IPS-15b (cell line): ENCODE measurements at regions not wholly inside any gene's neighbourhood (a gene's known extent, or its start where the extent isn't known, plus 50 kb on each side); places are given as distances from the start of the nearest gene placed in this dataset.

Source experiments
- H3K27me3 ChIP-seq: one replicate; pipeline ENCODE4 v1.6.1; 2013; ENCODE audit warnings: low read length; ENCODE audit not compliant: control insufficient read depth, insufficient read depth
- H3K36me3 ChIP-seq: one replicate; pipeline ENCODE4 v1.6.1; 2013; ENCODE audit warnings: low read length; ENCODE audit not compliant: control insufficient read depth, insufficient read depth
- H3K4me1 ChIP-seq: one replicate; pipeline ENCODE4 v1.6.1; 2013; ENCODE audit warnings: mild to moderate bottlenecking, low read length; ENCODE audit not compliant: control insufficient read depth, insufficient read depth
- H3K4me3 ChIP-seq: one replicate; pipeline ENCODE4 v1.5.1; 2013; ENCODE audit warnings: low read depth, low read length
- H3K9ac ChIP-seq: one replicate; pipeline ENCODE4 v1.6.1; 2013; ENCODE audit warnings: low read depth, mild to moderate bottlenecking, low read length
- H3K9me3 ChIP-seq: one replicate; pipeline ENCODE4 v1.6.1; 2013; ENCODE audit warnings: mild to moderate bottlenecking, low read length; ENCODE audit not compliant: control insufficient read depth, insufficient read depth

GRCh38 chr5:120873083-120873482 lies 409.0 kb downstream of the PRR16 start:
- Histone ChIP-seq H3K27me3 (no peaks in the 10 kb centered on the region), H3K4me1 (peaks cover 4% of the 10 kb centered on the region), H3K4me3 (no peak overlapping the region), H3K9ac (no peak overlapping the region), H3K9me3 (no peaks in the 10 kb centered on the region), H3K36me3 (no peaks in the 10 kb centered on the region)

- Histone ChIP-seq H3K9ac (no peak overlapping the region), H3K9me3 (no peaks in the 10 kb centered on the region), H3K4me3 (no peak overlapping the region), H3K4me1 (no peaks in the 10 kb centered on the region), H3K36me3 (no peaks in the 10 kb centered on the region), H3K27me3 (no peaks in the 10 kb centered on the region)
Measured at GRCh38 chr5:120874081-120874862, 410.2 kb downstream of the PRR16 start.

GRCh38 chr5:120882038-120882775 lies 418.1 kb downstream of the PRR16 start:
- Histone ChIP-seq H3K27me3 (no peaks in the 10 kb centered on the region), H3K9me3 (no peaks in the 10 kb centered on the region), H3K9ac (no peak overlapping the region), H3K36me3 (no peaks in the 10 kb centered on the region), H3K4me1 (no peaks in the 10 kb centered on the region), H3K4me3 (no peak overlapping the region)

- H3K36me3 ChIP-seq: no peaks in the 10 kb centered on the region
- no peaks in the 10 kb centered on the region for H3K27me3 ChIP-seq
- H3K4me1 ChIP-seq: no peaks in the 10 kb centered on the region
- H3K4me3 ChIP-seq: no peak overlapping the region
- no peak overlapping the region for H3K9ac ChIP-seq
- no peaks in the 10 kb centered on the region for H3K9me3 ChIP-seq
Measured at GRCh38 chr5:120886351-120886860, 422.3 kb downstream of the PRR16 start.

GRCh38 chr5:120895660-120896059 lies 431.6 kb downstream of the PRR16 start:
- no peak overlapping the region for H3K4me3 ChIP-seq
- H3K9ac ChIP-seq: no peak overlapping the region
- no peaks in the 10 kb centered on the region for H3K9me3 ChIP-seq
- no peaks in the 10 kb centered on the region for H3K36me3 ChIP-seq
- no peaks in the 10 kb centered on the region for H3K4me1 ChIP-seq
- no peaks in the 10 kb centered on the region for H3K27me3 ChIP-seq

GRCh38 chr5:120901199-120901598 lies 437.1 kb downstream of the PRR16 start:
- H3K9ac ChIP-seq: no peak overlapping the region
- no peaks in the 10 kb centered on the region for H3K27me3 ChIP-seq
- H3K4me3 ChIP-seq: no peak overlapping the region
- H3K4me1 ChIP-seq: no peaks in the 10 kb centered on the region
- no peaks in the 10 kb centered on the region for H3K9me3 ChIP-seq
- H3K36me3 ChIP-seq: no peaks in the 10 kb centered on the region

GRCh38 chr5:120907953-120908352 lies 443.9 kb downstream of the PRR16 start:
- H3K4me1 ChIP-seq: no peaks in the 10 kb centered on the region
- no peaks in the 10 kb centered on the region for H3K36me3 ChIP-seq
- H3K27me3 ChIP-seq: no peaks in the 10 kb centered on the region
- no peak overlapping the region for H3K9ac ChIP-seq
- H3K9me3 ChIP-seq: no peaks in the 10 kb centered on the region
- no peak overlapping the region for H3K4me3 ChIP-seq

- no peaks in the 10 kb centered on the region for H3K36me3 ChIP-seq
- H3K4me3 ChIP-seq: no peak overlapping the region
- H3K4me1 ChIP-seq: no peaks in the 10 kb centered on the region
- H3K9me3 ChIP-seq: no peaks in the 10 kb centered on the region
- no peaks in the 10 kb centered on the region for H3K27me3 ChIP-seq
- no peak overlapping the region for H3K9ac ChIP-seq
Measured at GRCh38 chr5:120910629-120911028, 446.5 kb downstream of the PRR16 start.

GRCh38 chr5:120913396-120913795 lies 449.3 kb downstream of the PRR16 start:
- Histone ChIP-seq H3K27me3 (no peaks in the 10 kb centered on the region), H3K36me3 (no peaks in the 10 kb centered on the region)

GRCh38 chr5:120917214-120917758 lies 453.2 kb downstream of the PRR16 start:
- H3K9ac ChIP-seq: no peak overlapping the region
- no peaks in the 10 kb centered on the region for H3K36me3 ChIP-seq
- no peak overlapping the region for H3K4me3 ChIP-seq
- no peaks in the 10 kb centered on the region for H3K27me3 ChIP-seq
- no peaks in the 10 kb centered on the region for H3K4me1 ChIP-seq
- no peaks in the 10 kb centered on the region for H3K9me3 ChIP-seq

More at GRCh38 chr5:120913396-120913795, 449.3 kb downstream of the PRR16 start:
- Histone ChIP-seq H3K9ac (no peak overlapping the region), H3K4me1 (no peaks in the 10 kb centered on the region), H3K9me3 (no peaks in the 10 kb centered on the region), H3K4me3 (no peak overlapping the region)

GRCh38 chr5:120919017-120919416 lies 454.9 kb downstream of the PRR16 start:
- no peaks in the 10 kb centered on the region for H3K36me3 ChIP-seq
- H3K4me3 ChIP-seq: no peak overlapping the region
- no peaks in the 10 kb centered on the region for H3K27me3 ChIP-seq
- H3K4me1 ChIP-seq: no peaks in the 10 kb centered on the region
- H3K9me3 ChIP-seq: no peaks in the 10 kb centered on the region
- H3K9ac ChIP-seq: no peak overlapping the region
